HCT116 (cell line): ENCODE measurements at regions not wholly inside any gene's neighbourhood (a gene's known extent, or its start where the extent isn't known, plus 50 kb on each side); places are given as distances from the start of the nearest gene placed in this dataset.

Source experiments
- ATAC-seq: fragments of 200-7000 bp; cut with Tn5 transposase; 2 replicates; pipeline ENCODE4 v1.9.1; 2020; ENCODE audit warnings: mild to moderate bottlenecking, moderate library complexity
- BruUV-seq: library from RNA; stranded (reverse); fragments of 400-500 nt; replicated peaks from 2 replicates; lab custom pipeline; 2021; lab: Mats Ljungman, UMichigan
- CTCF ChIA-PET: fragments of 300-600 bp; sonication (Branson Sonifier 250); formaldehyde crosslinking; loops from one replicate; lab custom pipeline; 2021; ENCODE audit warnings: antibody characterized with exemption; lab: Charles Lee
- POLR2A ChIA-PET: fragments of 300-600, 350-600 bp; sonication (Branson Sonifier 250); formaldehyde crosslinking; loops from one replicate; lab custom pipeline; 2021; ENCODE audit warnings: antibody characterized with exemption; lab: Charles Lee
- RAD21 ChIA-PET, 2 experiments: fragments of 300-600 bp; sonication (Branson Sonifier 250); formaldehyde crosslinking; loops; one replicate each; lab custom pipeline; 2023; ENCODE audit warnings: low total read pairs in 2 of 2; ENCODE audit not compliant: uncharacterized antibody in 2 of 2, unreplicated experiment in 2 of 2, low non-redundant PET in 1 of 2; lab: Charles Lee
- DNase-seq: peaks from one replicate; pipeline ENCODE4 v3.0.0-alpha.2; 2010; ENCODE audit warnings: low read depth, low spot score
- H2AFZ ChIP-seq: fragments of 200-600 bp; shearing (Covaris generic), sonication (generic); 2 replicates; pipeline ENCODE4 v1.6.1; 2017; ENCODE audit warnings: low read depth, mixed run types, mixed read lengths, antibody characterized with exemption, low read length; ENCODE audit not compliant: poor library complexity, severe bottlenecking
- H3K27ac ChIP-seq: 2 replicates; pipeline ENCODE4 v1.5.1; 2012; ENCODE audit warnings: low read depth, low read length
- H3K27me3 ChIP-seq: fragments of 200-600 bp; sonication (generic); 2 replicates; pipeline ENCODE4 v1.6.1; 2016; ENCODE audit warnings: mixed run types, low read length, mixed read lengths; ENCODE audit not compliant: insufficient read depth
- H3K36me3 ChIP-seq, 2 experiments: fragments of 200-500 bp in 1 of 2; fragments of 200-600 bp in 1 of 2; sonication (Bioruptor generic) in 1 of 2; sonication (generic) in 1 of 2; 2 replicates each; pipeline versions ENCODE4 v1.5.1 to v1.6.1; 2014 to 2016; ENCODE audit warnings: low read length in 2 of 2, inconsistent platforms in 1 of 2, mixed read lengths in 1 of 2, mixed run types in 1 of 2; ENCODE audit not compliant: insufficient read depth in 2 of 2, control insufficient read depth in 1 of 2
- H3K4me1 ChIP-seq, 2 experiments: fragments of 200-600 bp in 1 of 2; sonication (generic) in 1 of 2; 2 replicates each; pipeline versions ENCODE4 v1.5.1 to v1.6.1; 2012 to 2017; ENCODE audit warnings: low read length in 2 of 2, inconsistent platforms in 1 of 2, mild to moderate bottlenecking in 1 of 2, mixed read lengths in 1 of 2, mixed run types in 1 of 2, moderate library complexity in 1 of 2; ENCODE audit not compliant: insufficient read depth in 2 of 2, control insufficient read depth in 1 of 2
- H3K4me2 ChIP-seq: fragments of 200-600 bp; sonication (generic); 2 replicates; pipeline ENCODE4 v1.6.1; 2017; ENCODE audit warnings: mixed run types, low read length, mixed read lengths
- H3K4me3 ChIP-seq, 2 experiments: fragments of 200-600 bp in 1 of 2; sonication (generic) in 1 of 2; replicated peaks in 1 of 2; 2 replicates each; pipeline ENCODE4 v1.5.1; 2011 to 2016; ENCODE audit warnings: low read length in 2 of 2, control low read depth in 1 of 2, low read depth in 1 of 2, mild to moderate bottlenecking in 1 of 2, mixed read lengths in 1 of 2, mixed run types in 1 of 2
- H3K79me2 ChIP-seq: fragments of 200-600 bp; sonication (generic); 2 replicates; pipeline ENCODE4 v1.6.1; 2017; ENCODE audit warnings: mild to moderate bottlenecking, mixed run types, low read length, moderate library complexity, mixed read lengths; ENCODE audit not compliant: insufficient read depth
- H3K9ac ChIP-seq: fragments of 200-600 bp; sonication (generic); 2 replicates; pipeline ENCODE4 v1.6.1; 2016; ENCODE audit warnings: low read length, mixed read lengths
- H3K9me2 ChIP-seq: fragments of 200-600 bp; sonication (generic), shearing (Covaris generic); 2 replicates; pipeline ENCODE4 v1.6.1; 2017; ENCODE audit warnings: mixed run types, mild to moderate bottlenecking, moderate library complexity; ENCODE audit not compliant: insufficient read depth
- H3K9me3 ChIP-seq, 2 experiments: fragments of 200-500 bp in 1 of 2; fragments of 200-600 bp in 1 of 2; sonication (Bioruptor generic) in 1 of 2; sonication (generic) in 1 of 2; 2 replicates each; pipeline ENCODE4 v1.6.1; 2014 to 2017; ENCODE audit warnings: low read length in 2 of 2, mixed read lengths in 2 of 2, inconsistent platforms in 1 of 2, low read depth in 1 of 2, mild to moderate bottlenecking in 1 of 2, mixed run types in 1 of 2, moderate library complexity in 1 of 2; ENCODE audit not compliant: control insufficient read depth in 1 of 2, insufficient read depth in 1 of 2
- H4K20me1 ChIP-seq: fragments of 200-600 bp; sonication (generic), shearing (Covaris generic); 2 replicates; pipeline ENCODE4 v1.6.1; 2017; ENCODE audit warnings: mixed run types, mild to moderate bottlenecking, moderate library complexity; ENCODE audit not compliant: insufficient read depth
- ATF3 ChIP-seq: IDR thresholded peaks from 2 replicates; pipeline ENCODE4 v1.6.1; 2012
- CBX3 ChIP-seq: IDR thresholded peaks from 2 replicates; pipeline ENCODE4 v1.6.1; 2012; ENCODE audit warnings: low read depth
- CEBPB ChIP-seq: IDR thresholded peaks from 2 replicates; pipeline ENCODE4 v1.6.1; 2012; ENCODE audit warnings: low read depth
- EGR1 ChIP-seq: IDR thresholded peaks from 2 replicates; pipeline ENCODE4 v1.6.1; 2012; ENCODE audit warnings: low read depth
- ELF1 ChIP-seq: IDR thresholded peaks from 2 replicates; pipeline ENCODE4 v1.6.1; 2012; ENCODE audit warnings: low read depth, borderline replicate concordance
- EZH2 ChIP-seq: fragments of 200-600 bp; sonication (generic); IDR thresholded peaks from 2 replicates; pipeline ENCODE4 v1.6.1; 2017; ENCODE audit warnings: antibody characterized with exemption, mixed run types
- EZH2phosphoT487 ChIP-seq: fragments of 200-600 bp; IDR thresholded peaks from 2 replicates; pipeline ENCODE4 v1.6.1; 2018; ENCODE audit warnings: antibody characterized with exemption, borderline replicate concordance
- FOSL1 ChIP-seq: IDR thresholded peaks from 2 replicates; pipeline ENCODE4 v1.6.1; 2012; ENCODE audit warnings: low read depth
- JUND ChIP-seq: IDR thresholded peaks from 2 replicates; pipeline ENCODE4 v1.6.1; 2012
- MAX ChIP-seq: IDR thresholded peaks from 2 replicates; pipeline ENCODE4 v1.6.1; 2012
- POLR2AphosphoS5 ChIP-seq: IDR thresholded peaks from 2 replicates; pipeline ENCODE4 v1.6.1; 2011; ENCODE audit warnings: mild to moderate bottlenecking, low read depth, low read length, moderate library complexity
- RAD21 ChIP-seq: IDR thresholded peaks from 2 replicates; pipeline ENCODE4 v1.6.1; 2012; ENCODE audit warnings: low read depth, mild to moderate bottlenecking
- REST ChIP-seq: IDR thresholded peaks from 2 replicates; pipeline ENCODE4 v1.6.1; 2012; ENCODE audit warnings: low read depth
- SP1 ChIP-seq: IDR thresholded peaks from 2 replicates; pipeline ENCODE4 v1.6.1; 2012; ENCODE audit warnings: low read depth
- SRF ChIP-seq: IDR thresholded peaks from 2 replicates; pipeline ENCODE4 v1.6.1; 2012; ENCODE audit warnings: low read depth
- TCF7L2 ChIP-seq: IDR thresholded peaks from 2 replicates; pipeline ENCODE4 v1.7.0; 2011; ENCODE audit warnings: borderline replicate concordance, inconsistent platforms; ENCODE audit not compliant: insufficient read depth, insufficient read length; ENCODE audit errors: extremely low read depth
- YY1 ChIP-seq: IDR thresholded peaks from 2 replicates; pipeline ENCODE4 v1.6.1; 2011; ENCODE audit warnings: low read length, low read depth, moderate library complexity, mild to moderate bottlenecking; ENCODE audit not compliant: insufficient replicate concordance; ENCODE audit errors: extremely low read depth
- ZFX ChIP-seq: fragments of 450-650 bp; IDR thresholded peaks from 2 replicates; pipeline ENCODE4 v1.6.1; 2017
- intact Hi-C: fragments of 100-400 bp; cut with micrococcal nuclease; formaldehyde crosslinking; loops from 2 replicates; pipeline ENCODE4 v1.10.0; 2022
- TF ChIP-seq, protein P1 (sequence below), 3 experiments: fragments of 200-600 bp in 1 of 3; sonication (generic) in 1 of 3; IDR thresholded peaks in 2 of 3; conservative IDR thresholded peaks in 1 of 3; 2 replicates each; pipeline ENCODE4 v1.5.1; 2012 to 2017; ENCODE audit warnings: low read depth in 2 of 3, low read length in 2 of 3, antibody characterized with exemption in 1 of 3, borderline replicate concordance in 1 of 3, control low read depth in 1 of 3, mild to moderate bottlenecking in 1 of 3, mixed read lengths in 1 of 3, mixed run types in 1 of 3, moderate library complexity in 1 of 3; ENCODE audit not compliant: insufficient read depth in 1 of 3
- TF ChIP-seq, protein P2 (sequence below): IDR thresholded peaks from 2 replicates; pipeline ENCODE4 v1.6.1; 2011; ENCODE audit warnings: mild to moderate bottlenecking, low read length, moderate library complexity; ENCODE audit not compliant: insufficient replicate concordance; ENCODE audit errors: extremely low read depth

- no peak overlapping the region for H3K9ac ChIP-seq
- ChIA-PET CTCF (no interaction called here), POLR2A (no interaction called here), RAD21 (no interaction called here)
- no peak for DNase-seq
- no peaks in the 10 kb centered on the region for H3K9me2 ChIP-seq
- ATAC-seq, result no peak
- no peaks in the 10 kb centered on the region for H3K36me3 ChIP-seq
- no peaks in the 10 kb centered on the region for H4K20me1 ChIP-seq
- H3K4me1 ChIP-seq, result no peaks in the 10 kb centered on the region
- no peak overlapping the region for H2AFZ ChIP-seq
- H3K79me2 ChIP-seq, result no peaks in the 10 kb centered on the region
- H3K27ac ChIP-seq, result no peak overlapping the region
- no peaks in the 10 kb centered on the region for H3K27me3 ChIP-seq
- TF ChIP-seq EZH2phosphoT487 (no peak), MAX (no peak), ELF1 (no peak), ZFX (no peak), CBX3 (no peak), FOSL1 (no peak), EGR1 (no peak), YY1 (no peak), CEBPB (no peak), JUND (no peak), SP1 (no peak), POLR2AphosphoS5 (no peak), REST (no peak), ATF3 (no peak), TCF7L2 (no peak), SRF (no peak), EZH2 (no peak), RAD21 (no peak)
- TF ChIP-seq, protein P1, sequence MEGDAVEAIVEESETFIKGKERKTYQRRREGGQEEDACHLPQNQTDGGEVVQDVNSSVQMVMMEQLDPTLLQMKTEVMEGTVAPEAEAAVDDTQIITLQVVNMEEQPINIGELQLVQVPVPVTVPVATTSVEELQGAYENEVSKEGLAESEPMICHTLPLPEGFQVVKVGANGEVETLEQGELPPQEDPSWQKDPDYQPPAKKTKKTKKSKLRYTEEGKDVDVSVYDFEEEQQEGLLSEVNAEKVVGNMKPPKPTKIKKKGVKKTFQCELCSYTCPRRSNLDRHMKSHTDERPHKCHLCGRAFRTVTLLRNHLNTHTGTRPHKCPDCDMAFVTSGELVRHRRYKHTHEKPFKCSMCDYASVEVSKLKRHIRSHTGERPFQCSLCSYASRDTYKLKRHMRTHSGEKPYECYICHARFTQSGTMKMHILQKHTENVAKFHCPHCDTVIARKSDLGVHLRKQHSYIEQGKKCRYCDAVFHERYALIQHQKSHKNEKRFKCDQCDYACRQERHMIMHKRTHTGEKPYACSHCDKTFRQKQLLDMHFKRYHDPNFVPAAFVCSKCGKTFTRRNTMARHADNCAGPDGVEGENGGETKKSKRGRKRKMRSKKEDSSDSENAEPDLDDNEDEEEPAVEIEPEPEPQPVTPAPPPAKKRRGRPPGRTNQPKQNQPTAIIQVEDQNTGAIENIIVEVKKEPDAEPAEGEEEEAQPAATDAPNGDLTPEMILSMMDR (IDR thresholded peaks at IDR 0.05 in 2 of 3, conservative IDR thresholded peaks at IDR 0.05 in 1 of 3; ENCODE audit: borderline replicate concordance in 1 of 3, insufficient read depth in 1 of 3, low read depth in 2 of 3, low read length in 2 of 3), result no peak
- TF ChIP-seq, protein P2, sequence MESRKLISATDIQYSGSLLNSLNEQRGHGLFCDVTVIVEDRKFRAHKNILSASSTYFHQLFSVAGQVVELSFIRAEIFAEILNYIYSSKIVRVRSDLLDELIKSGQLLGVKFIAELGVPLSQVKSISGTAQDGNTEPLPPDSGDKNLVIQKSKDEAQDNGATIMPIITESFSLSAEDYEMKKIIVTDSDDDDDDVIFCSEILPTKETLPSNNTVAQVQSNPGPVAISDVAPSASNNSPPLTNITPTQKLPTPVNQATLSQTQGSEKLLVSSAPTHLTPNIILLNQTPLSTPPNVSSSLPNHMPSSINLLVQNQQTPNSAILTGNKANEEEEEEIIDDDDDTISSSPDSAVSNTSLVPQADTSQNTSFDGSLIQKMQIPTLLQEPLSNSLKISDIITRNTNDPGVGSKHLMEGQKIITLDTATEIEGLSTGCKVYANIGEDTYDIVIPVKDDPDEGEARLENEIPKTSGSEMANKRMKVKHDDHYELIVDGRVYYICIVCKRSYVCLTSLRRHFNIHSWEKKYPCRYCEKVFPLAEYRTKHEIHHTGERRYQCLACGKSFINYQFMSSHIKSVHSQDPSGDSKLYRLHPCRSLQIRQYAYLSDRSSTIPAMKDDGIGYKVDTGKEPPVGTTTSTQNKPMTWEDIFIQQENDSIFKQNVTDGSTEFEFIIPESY, result no peak
- H3K9me3 ChIP-seq, result no peaks in the 10 kb centered on the region
- no TSS peak for BruUV-seq
- no peak overlapping the region for H3K4me3 ChIP-seq
- intact Hi-C loops, result no loop called here
- no peak overlapping the region for H3K4me2 ChIP-seq
Measured at GRCh38 chr1:96579636-96580035, 141.9 kb upstream of the PTBP2 start.
